ENCODE measurements at regions not wholly inside any gene's neighbourhood (a gene's known extent, or its start where the extent isn't known, plus 50 kb on each side); places are given as distances from the start of the nearest gene placed in this dataset.

DNA sequence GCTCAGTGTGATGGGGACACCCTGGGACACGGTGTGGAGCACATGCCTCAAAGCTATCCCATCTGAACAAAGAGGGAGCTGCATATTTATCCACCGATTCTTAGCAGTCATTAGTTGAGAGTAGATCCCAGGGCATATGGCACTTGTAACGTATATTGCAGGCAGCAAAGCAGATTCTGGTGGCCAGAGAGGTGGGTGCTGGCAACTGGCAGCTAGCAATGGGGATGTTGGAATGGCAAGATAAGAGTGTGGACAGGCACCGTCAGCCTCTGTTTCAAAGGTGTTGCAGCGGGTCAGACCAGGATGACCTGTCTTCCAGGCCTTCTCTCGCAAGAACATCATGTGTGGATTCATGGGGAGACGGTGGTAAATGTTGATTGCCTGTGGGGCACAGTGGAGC lies 54.0 kb upstream of the ADRA1D start:
- DNase-seq (ENCODE audit: low read depth in 2 of 2): no peak

DNA sequence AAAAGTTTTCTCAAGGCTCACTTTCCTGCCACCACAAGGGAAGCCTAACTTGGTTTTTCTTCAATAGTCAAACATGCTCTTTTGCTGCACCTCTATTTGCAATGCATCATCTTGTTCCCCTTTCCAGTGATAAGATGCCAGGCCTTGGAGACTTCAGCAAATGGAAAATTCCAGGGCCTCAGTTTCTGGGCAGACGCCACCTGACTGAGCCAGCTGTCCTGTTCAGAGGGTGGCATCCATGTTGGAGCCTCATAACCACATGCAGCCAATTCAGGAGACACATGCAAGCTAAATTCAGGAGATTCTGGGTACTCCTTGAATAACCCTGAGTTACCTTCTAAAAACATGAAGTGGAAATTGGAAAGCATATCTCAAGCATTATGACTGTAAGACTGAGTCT lies 51.8 kb upstream of the ADRA1D start:
- no peak for DNase-seq (ENCODE audit: low read depth in 2 of 2)

DNA sequence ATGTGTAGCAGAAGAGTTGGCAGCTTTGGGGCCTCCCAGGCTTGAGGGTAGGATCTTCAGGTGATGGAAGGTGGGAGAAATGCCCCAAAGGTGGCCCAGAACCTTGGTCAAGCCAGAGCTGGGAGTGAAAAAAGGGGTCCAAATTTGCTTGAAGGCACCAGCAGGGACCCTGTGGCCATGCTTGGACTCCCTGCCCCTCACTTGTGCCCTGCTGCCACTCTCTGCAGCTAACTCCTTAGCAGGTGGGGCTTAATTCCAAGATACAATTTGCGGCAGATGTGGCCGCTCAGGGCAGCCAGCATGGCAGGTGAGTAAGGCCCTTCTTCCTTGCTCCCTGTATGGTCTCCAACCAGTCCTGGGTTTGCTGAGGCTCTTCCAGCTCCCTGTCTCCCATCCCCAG lies 51.3 kb upstream of the ADRA1D start:
- no peak for DNase-seq (ENCODE audit: low read depth in 2 of 2)

DNA sequence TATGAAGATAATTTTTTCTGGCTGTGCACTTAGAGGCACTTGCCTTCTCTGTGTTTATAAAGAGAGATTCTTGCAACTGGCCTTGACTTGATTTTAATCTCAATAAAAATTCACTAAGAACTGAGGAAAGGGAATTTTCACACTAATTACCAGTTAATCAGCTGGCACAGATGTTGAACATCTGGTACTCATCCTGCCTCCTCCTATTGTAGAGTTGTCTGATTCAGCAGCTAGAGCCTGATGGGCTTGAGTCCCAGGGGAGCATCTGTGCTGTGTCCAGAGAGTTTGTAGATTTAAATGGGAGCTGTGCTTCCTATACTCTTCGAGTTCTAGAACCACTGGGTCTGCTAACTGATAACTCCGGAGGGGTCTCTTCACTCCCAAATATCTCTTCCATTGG lies 50.7 kb upstream of the ADRA1D start:
- DNase-seq (ENCODE audit: low read depth in 2 of 2): no peak

DNA sequence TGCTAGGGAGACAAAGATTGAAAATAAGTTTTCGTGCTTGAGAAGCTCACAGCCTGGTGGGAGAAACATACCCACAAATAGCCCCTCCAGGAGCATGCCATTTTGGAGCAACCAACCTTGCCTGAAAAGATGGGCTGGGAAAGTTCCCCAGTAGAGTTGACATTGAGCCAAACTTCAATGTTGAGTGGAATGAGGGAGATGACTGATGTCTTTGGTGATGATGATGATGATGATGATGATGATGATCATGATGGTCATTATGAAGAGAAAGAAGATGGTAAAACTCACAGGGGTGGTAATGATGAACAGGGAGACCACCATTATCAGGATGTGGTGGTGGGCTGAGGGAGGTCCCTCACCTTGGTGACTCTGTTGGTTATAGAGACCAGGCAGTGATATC lies 50.1 kb upstream of the ADRA1D start:
- no peak for DNase-seq (ENCODE audit: low read depth in 2 of 2)

Data from lung microvascular endothelial cell (primary cell).